Activated CD8-positive, alpha-beta memory T cell treated with anti-CD3 and anti-CD28 coated beads for 48 hours (primary cell): ENCODE measurements at regions not wholly inside any gene's neighbourhood (a gene's known extent, or its start where the extent isn't known, plus 50 kb on each side); places are given as distances from the start of the nearest gene placed in this dataset.
"Not testable (repeated sequence)": the region's sequence is repeated elsewhere in the genome, so short reads cannot be mapped to it uniquely, and the experiment has no call there.

Experiments used
- DNase-seq, 3 experiments: peaks; one replicate each; pipeline ENCODE4 v3.0.0-alpha.2; 2020; ENCODE audit warnings: low read depth in 2 of 3, low spot score in 2 of 3

DNA sequence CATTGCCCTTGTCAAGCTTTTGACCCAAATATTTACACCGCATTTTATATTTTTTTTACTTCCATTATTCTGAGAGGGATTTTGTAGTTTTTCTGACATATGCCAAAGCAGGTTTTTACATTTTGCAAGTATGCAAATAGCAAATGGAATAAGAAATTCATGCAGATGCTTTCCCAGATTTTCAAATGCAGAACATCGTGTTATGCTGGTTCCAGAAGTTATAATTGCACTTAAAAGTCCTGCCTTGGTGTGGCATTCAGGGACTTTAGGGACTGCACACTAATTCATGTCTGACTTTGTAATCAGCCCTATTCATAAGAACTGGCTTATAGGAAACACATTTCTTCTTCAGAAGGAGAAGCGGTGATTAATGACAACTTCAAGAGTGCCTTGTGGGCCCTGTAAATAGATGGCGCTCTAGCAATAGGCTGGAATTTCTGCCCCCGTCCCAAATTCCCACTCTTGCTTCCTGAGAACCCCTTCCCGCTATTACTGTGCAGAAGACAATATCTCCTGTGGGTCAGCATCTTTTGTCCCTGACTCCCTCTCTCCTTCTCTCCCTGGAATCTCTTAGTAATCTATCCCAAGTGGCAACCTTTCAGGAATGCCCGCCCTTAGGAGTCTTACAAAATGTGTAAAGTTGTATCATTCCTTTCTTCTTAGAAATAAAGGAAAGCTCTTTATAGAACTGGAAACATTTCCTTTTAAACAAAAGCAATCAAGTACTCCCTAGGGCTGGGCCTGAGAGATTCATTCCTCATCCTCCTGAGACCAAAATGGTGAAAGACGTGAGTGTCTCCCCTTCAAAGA, 264.0 kb downstream of the INHBA start:
- DNase-seq, result no peak

DNA sequence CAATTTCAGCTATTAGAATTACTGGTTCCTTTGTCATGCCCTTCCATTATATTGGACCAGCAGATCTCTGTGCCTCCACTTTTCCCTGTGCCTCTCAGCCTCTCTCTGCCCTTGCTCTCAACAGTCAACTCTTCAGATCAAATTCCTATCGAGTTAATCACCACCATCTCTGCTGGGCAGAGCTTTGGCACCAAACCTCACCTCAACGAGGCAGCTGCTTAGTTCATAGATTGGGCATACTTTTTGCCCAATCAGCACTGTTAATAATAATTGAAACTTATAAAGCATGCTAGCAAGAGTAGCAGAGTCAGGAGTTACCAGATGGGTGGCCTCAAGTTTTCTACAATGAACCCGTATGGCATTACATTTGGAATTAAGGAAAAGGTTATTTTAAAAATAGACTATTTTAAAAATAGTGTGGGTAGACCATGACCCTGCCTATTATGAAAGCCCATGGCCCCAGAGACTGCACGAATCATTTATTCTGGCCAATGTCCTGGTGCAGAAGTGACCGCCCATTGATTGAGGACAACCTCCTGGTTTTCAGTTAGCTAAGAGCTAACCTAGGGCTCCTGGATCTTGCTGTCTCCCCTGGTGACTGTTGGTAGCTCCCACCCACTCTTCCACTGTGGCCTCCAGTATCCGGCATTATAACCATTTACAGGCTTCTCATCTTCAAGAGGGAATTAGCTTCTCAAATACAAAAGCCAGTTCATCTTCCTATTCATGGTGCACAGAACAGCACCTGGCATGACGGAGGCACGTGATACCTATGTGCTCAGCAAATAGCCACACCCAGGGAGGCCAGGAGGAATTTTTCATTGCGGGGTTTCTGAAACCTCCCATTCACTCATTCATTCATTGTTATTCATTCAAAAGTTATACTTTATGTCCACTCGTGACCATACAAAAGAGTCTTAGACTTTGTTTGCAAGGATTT, 265.4 kb downstream of the INHBA start:
- no peak for DNase-seq

DNA sequence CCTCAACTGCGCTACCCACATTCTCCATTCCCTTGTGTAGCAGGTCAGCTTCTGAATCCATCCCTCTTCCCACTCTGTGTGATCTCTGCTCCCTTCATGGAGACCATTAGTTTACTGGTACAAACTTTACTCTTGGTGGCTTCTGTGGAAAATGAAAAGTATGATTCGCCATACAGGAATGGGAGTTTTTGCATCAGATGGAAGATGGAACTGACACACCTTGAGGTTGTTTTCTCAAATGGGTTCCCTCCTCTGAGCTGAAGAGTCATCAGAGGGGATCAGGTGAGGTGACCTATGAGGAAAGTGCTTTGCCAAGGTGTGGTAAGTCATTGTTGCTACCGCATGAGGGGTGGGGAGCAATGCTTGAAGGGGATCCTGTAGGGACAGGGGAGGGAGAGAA, 266.8 kb downstream of the INHBA start:
- no peak for DNase-seq

DNA sequence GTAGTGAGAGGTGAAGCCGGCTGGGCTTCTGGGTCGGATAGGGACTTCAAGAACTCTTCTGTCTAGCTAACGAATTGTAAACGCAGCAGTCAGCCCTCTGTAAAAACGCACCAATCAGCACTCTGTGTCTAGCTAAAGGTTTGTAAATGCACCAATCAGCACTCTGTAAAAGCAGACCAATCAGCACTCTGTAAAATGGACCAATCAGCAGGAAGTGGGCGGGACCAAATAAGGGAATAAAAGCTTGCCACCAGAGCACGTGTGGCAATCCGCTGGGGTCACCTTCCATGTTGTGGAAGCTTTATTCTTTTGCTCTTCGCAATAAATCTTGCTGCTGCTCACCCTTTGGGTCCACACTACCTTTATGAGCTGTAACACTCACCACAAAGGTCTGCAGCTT, 267.9 kb downstream of the INHBA start:
- not testable (repeated sequence) for DNase-seq

DNA sequence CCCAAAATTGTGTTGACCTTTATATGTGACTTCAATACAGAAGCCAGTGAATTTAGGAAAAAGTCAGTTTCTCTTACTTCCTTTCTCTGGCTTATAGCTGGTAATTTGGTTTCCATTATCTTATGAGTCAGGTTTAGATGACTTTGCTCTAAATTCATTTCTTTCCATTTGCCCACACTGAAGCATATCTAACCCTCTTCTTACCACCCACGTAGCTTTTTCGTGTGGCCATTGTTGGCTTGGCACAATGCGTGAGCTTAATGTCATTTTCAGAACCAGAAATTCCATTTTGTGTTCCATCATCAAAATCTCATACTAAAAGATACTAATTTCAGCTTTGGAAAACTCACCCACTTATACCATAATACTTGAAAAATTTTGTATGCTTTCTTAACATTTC, 271.2 kb downstream of the INHBA start:
- DNase-seq, result no peak

DNA sequence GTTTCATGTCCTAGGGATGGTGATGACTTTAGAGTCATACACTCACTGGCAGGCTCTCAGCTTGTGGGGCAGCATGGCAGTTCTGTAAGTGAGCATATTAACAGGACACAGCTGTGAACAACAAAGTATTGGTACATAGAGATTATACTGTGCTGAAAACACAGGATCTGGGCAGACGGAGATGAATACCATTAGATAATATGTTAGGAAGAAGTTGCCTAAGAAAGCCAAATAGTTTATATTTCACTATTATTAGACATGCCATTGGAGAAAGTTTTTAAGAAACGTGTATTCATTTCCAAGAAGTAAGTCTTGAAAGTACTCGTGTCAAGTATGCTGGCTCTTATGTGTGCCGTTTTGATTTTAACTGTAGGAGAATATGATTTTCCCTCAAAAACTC, 274.5 kb downstream of the INHBA start:
- DNase-seq, result no peak

DNA sequence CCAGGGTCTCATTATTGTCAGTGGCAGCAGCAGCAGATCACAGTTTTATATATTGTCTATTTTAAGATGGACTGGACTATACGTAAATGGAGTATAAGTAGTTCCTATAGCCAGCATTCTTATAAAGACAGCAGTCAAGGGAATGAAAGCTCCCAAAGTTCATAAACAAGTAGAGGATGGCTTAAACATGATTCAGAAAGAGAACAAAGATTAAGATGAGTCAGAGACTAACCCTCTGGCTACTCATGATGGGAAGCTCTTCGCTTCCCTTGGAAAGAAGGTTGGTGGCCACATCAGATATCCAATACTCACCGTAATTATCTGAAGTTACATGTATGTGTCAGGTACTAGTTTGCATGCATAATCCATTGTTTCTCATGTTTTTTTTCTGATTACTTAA, 277.0 kb downstream of the INHBA start:
- DNase-seq, result no peak

DNA sequence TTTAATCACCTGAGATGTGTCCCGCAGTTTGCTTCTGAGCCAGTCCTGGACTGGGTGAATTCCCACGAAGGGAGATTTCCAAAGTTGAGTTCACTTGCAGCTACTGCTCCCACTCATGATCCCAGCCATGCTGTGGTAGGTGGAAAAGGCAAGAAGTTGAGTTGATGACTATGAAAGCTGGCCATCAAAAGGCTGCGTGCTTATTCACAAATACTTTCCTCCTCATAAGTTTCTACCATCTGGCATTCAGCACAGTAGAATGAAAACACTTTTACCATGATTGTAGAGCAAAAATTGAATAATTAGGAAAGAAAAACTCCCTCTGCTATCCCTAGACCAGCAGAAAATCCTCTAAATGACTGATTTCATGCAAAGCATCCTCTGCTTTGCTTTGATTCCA, 281.8 kb downstream of the INHBA start:
- no peak for DNase-seq

DNA sequence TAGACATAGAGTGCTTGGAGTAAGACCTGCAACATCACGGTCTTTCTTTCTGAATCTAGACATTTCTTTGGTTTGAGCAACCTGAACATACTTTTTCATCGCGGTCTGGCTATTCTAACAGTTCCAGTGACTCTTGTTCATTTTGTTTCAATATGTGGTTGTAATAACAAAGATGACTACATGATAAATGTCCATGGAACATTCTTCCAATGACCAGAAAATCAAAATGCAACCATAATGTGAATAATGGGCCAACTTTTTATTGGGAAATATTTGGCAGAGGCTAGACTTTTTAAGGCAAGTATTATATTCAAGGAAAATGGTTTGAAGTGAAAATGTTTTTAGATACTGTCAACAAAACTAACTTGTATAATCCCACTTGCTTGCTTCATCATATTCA, 282.5 kb downstream of the INHBA start:
- DNase-seq, result no peak

DNA sequence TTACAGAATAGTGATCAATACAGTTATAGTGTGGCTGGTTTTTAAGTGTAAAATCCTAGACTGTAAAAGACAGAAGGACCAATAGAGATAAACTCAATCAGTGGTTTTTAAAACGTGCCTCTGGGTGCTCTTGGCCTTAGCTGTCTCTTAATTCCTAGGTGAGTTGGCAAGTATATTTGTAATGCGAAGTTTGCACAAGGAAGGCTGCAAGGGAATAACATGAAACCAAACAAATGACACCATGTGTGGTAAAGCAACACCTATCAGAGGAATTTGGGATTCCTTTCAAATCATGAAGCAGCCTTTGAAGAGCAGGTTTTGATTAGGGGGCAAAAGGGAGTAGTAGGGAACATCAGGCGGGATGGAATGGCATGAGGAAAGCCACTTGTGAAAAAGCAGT, 284.6 kb downstream of the INHBA start:
- DNase-seq, result no peak

DNA sequence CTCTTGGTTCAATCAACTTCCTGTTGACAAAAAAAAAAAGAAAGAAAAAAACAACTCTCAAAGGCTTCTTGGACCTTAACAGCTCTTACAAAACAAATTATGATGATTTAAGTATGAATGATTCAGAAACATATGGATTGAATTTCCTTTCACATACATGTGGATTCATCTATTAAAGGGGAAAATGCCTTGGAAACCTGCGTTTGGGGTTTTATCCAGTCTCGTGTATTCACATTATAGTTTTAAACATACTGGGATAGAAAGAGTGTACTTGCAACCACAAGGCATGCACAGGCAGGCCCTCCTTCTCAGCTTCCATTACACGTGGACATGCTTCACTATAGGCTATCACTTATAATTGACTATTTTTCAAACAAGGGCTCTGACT, 286.7 kb downstream of the INHBA start:
- no peak for DNase-seq

DNA sequence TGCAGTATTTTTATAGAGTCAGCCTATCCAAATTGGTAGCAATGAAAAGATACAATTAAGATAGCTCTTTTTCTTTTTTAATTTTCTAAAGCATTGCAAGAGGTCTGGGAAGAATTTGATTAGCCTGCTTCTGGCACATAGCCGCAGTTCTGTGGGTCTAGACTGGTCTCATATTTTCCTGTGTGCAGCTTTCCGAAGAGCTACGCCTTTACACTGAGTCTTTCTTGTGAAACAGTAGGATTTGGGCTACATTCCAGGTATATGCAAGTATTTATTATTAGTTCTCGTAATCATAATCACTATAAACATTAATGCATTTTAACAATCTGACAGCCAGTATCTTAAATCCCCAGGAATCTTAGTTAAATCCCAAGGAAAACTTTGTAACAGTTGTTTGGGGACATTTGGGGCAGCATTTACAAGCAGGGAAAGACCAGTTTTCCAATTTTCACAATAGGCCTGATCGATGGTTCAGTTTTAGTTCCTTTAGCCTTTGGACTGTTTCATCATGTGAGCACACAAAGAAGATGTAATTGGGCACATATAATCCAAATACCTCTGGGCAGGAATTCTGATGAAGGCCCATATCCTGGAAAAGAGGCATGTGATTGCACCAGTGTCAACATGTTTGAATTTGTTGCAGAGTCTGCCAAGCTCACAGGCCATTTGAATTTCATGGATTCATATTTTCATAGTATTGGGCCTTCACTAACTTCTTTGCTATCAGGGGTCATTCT, 287.3 kb downstream of the INHBA start:
- DNase-seq, result no peak

DNA sequence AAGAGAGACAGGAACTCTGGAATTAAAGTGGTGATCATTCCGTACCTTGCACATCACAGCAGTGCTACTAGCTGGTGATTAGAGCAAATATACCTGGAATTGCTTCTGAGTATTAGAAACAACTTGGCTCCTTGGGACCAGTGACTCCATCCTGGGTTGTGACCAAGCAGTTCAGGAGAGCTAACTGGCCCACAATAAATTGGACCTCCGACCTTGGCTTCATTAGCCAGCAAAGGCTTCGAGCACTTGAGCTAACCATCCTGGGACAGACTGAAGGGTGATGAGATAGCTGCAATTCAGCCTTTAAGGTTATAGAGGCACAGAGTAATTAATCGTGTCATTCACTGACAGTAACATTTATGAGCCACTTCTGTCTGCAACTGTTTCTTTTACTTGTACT, 287.8 kb downstream of the INHBA start:
- no peak for DNase-seq

DNA sequence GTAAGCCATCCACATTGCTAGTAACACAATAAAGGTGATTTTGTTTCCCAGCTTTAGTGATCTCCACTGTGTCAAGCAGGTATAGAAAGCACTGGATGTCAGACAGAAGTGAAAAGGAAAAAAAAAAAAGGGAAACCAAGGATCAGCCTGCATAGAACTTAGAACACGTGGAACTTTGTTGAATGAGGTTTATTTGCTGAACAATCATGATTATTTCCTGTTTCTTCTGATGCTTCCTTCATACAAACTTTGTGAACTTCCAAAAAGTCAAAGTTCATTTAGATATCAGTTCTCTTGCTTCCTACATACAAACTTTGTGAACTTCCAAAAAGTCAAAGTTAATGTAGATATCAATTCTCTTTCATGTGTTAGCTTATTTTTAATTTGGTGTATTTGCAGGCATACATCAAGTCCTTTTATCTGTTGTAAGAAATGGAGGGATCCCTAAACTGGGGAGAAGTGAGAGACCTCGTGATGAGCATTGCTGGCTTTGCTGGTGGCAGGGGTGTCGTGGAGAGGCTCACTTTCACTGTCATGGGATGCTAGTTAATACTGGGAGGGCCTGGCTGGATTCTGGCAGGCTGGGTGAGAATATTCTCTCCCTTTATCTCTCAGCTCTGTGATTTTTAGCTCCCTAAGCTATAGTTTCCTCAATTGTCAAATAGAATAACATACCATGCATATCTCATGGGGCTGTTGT, 298.4 kb downstream of the INHBA start:
- no peak for DNase-seq

DNA sequence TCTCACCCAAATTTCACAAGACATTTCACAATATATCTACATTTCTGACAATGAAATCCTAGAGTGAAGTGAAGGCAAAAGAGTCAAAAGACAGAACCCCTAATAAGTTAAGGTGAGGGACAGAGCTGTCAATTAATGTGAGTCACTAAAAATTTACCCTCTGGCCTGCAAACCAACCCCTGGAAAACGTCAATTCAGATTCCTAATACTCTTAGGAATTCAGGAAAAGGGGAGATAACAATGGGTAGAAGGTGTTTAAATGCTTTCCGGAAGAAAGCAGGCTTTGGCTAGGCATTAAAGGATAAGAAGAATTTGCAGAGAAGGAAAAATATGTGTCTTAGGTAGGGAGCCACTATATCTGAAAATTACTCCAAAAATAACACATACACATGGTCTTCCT, 299.6 kb downstream of the INHBA start:
- DNase-seq, result no peak

DNA sequence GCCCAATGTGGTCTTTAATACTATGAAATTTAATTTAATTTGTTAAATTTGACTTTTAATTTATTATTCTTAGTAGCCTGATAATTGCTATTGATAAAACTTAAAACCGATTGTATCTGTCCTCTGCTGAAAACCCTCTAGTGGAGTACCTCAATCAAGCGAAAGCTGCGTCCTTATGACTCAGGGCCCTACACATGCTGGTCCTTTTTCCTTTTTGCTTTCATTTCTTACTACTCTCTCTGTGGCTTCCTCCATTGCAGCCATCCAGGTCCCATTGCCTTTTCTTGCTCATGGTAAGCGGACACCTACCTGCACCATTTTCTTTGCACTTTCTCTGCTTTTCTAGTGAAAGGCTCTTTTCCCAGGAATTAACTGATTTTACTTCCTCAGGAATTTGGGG, 301.1 kb downstream of the INHBA start:
- no peak for DNase-seq

DNA sequence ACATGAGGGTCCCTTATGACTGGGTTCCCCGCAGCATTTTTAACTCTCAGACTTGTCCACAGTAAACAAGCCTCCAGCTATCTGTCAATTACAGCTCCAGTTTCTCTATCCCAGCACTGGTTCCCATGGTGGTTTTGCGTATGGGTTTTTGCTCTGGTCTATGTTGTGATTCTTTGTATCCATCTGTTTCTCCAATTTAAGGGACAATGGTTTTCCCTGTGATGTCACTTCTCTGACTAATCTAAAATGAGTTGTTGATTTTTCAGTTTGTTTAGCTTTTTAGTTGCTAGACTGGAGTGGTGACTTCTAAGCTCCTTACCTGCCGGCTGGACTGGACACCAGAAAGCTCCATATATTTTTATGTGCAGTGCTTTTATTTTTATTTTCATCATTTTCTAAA, 303.7 kb downstream of the INHBA start:
- no peak for DNase-seq

DNA sequence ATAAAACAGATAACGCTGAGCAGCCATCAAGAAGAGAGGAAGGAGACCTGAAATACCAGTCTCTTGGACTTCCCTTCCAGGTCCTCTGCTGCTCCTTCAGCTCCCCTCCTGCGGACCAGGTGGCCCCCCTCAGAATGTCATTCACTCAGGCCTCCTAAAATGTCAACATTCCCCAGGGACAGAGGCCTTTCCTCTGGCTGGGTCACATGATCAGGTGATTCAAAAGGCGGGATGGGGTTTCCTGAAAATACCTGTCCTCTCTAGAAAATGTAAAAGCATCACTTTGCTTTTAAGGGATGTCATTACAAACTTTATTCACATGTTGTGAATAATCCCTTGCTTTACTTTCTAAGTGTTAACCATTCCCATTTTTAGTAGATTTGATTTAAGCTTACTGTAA, 311.1 kb downstream of the INHBA start:
- no peak for DNase-seq

DNA sequence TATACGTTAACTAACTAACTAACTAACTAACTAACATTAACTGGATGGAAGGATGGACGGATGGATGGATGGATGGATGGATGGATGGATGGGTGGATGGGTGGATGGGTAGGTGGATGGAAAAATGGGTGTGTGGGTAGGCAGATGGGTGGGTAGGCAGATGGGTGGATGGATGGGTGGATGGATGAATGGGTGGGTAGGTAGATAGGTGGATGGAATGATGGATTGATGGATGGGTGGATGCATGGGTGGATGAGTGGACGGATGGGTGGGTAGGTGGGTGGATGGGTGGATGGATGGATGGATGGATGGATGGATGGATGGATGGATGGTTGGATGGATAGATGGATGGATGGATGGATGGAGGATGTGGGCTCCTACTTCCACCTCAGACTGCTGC, 314.0 kb downstream of the INHBA start:
- DNase-seq, result not testable (repeated sequence)

DNA sequence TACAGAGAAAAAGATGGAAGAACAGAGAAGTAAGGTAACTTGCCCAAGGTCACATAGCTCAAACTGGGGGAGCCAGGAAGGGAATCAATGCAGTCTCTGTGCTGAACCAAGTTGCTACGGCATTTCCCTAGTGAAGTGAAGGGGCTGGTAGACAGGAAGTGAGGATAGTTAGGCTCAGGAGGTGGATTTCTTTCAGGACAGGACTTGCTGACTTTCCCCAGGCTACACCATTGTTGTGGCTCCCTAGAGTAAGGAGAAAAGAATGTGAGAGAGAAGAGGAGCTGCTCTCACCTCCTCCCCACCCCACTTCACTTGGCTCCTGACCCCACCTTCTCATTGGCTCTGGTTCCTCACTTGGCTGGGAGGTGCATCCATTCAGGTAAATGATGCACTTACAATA, 316.9 kb downstream of the INHBA start:
- no peak for DNase-seq

DNA sequence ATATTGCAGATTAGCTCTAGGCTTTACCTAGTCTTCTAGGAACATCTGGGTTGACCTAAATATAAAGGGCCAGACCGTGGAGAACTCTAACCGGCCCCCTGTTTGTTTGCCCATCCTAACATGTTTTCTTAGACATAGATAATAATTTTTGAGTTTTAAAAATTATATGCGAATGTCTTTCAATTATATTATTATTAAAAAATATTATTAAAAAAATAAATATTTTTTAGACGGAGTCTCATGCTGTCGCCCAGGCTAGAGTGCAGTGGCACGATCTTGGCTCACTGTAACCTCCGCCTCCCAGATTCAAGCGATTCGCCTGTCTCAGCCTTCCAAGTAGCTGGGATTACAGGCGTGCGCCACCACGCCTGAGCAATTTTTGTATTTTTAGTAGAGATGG, 318.5 kb downstream of the INHBA start:
- DNase-seq, result no peak
